HepG2 (cell line): ENCODE measurements at regions not wholly inside any gene's neighbourhood (a gene's known extent, or its start where the extent isn't known, plus 50 kb on each side); places are given as distances from the start of the nearest gene placed in this dataset.

ENCODE experiments used
- ATAC-seq: fragments of 200-7000 bp; cut with Tn5 transposase; 3 replicates; pipeline ENCODE4 v1.9.1; 2020; ENCODE audit warnings: mild to moderate bottlenecking, moderate library complexity
- BruUV-seq: library from RNA; stranded (reverse); fragments of 400-500 nt; replicated peaks from 2 replicates; lab custom pipeline; 2021; lab: Mats Ljungman, UMichigan
- CTCF ChIA-PET: fragments of 300-600 bp; formaldehyde crosslinking; extraction: SDS; loops from one replicate; lab custom pipeline; 2021; ENCODE audit warnings: low total read pairs, inconsistent platforms, low intra/inter-chr PET ratio; lab: Yijun Ruan, JAX
- POLR2A ChIA-PET: fragments of 350-600 bp; sonication (Branson Sonifier 250); formaldehyde crosslinking; loops from one replicate; lab custom pipeline; 2020; ENCODE audit warnings: antibody characterized with exemption, inconsistent platforms; lab: Yijun Ruan, JAX
- DNase-seq: peaks from one replicate; pipeline ENCODE4 v3.0.0-alpha.2; 2015; ENCODE audit warnings: low spot score
- FAIRE-seq: peaks from 3 replicates; lab custom pipeline; 2011; peaks lifted over from hg19 to GRCh38; lab: Jason Lieb, UNC
- H2AFZ ChIP-seq: one replicate; pipeline ENCODE4 v1.6.1; 2011; ENCODE audit warnings: low read length, inconsistent platforms
- H3K27ac ChIP-seq: fragments of 300-600 bp; 3 replicates; pipeline ENCODE4 v1.8.0; 2011; ENCODE audit warnings: mixed run types, mild to moderate bottlenecking, mixed read lengths, low read length, inconsistent platforms; ENCODE audit not compliant: insufficient read depth; ENCODE audit errors: extremely low read length
- H3K27me3 ChIP-seq, 2 experiments: fragments of 200-600 bp in 1 of 2; 2 replicates in 1 of 2; 3 replicates in 1 of 2; pipeline versions ENCODE4 v1.6.0 to v1.8.0; 2011; ENCODE audit warnings: low read length in 2 of 2, mild to moderate bottlenecking in 2 of 2, moderate library complexity in 2 of 2, inconsistent platforms in 1 of 2; ENCODE audit not compliant: insufficient read depth in 2 of 2, control insufficient read depth in 1 of 2
- H3K36me3 ChIP-seq, 2 experiments: fragments of 200-600 bp in 1 of 2; replicated peaks in 1 of 2; 2 replicates in 1 of 2; 3 replicates in 1 of 2; pipeline versions ENCODE4 v1.5.1 to v1.8.0; 2011; ENCODE audit warnings: low read length in 2 of 2, inconsistent platforms in 1 of 2; ENCODE audit not compliant: insufficient read depth in 2 of 2, control insufficient read depth in 1 of 2
- H3K4me1 ChIP-seq: 2 replicates; pipeline ENCODE4 v1.5.1; 2012; ENCODE audit warnings: low read length, inconsistent platforms; ENCODE audit not compliant: insufficient read depth
- H3K4me2 ChIP-seq: 2 replicates; pipeline ENCODE4 v1.6.0; 2011; ENCODE audit warnings: low read depth, low read length, inconsistent platforms
- H3K4me3 ChIP-seq, 3 experiments: fragments of 200-600 bp in 1 of 3; sonication (generic), shearing (Covaris generic) in 1 of 3; replicated peaks in 1 of 3; 2 replicates each; pipeline ENCODE4 v1.5.1; 2011 to 2016; ENCODE audit warnings: low read length in 3 of 3, inconsistent platforms in 2 of 3, low read depth in 2 of 3, mild to moderate bottlenecking in 2 of 3, control low read depth in 1 of 3, mixed read lengths in 1 of 3; ENCODE audit not compliant: insufficient read depth in 1 of 3
- H3K79me2 ChIP-seq: one replicate; pipeline ENCODE4 v1.6.1; 2011; ENCODE audit warnings: low read length, inconsistent platforms; ENCODE audit not compliant: insufficient read depth
- H3K9ac ChIP-seq: 2 replicates; pipeline ENCODE4 v1.6.0; 2011; ENCODE audit warnings: mild to moderate bottlenecking, low read depth, low read length, inconsistent platforms; ENCODE audit not compliant: insufficient read depth
- H3K9me3 ChIP-seq: 2 replicates; pipeline ENCODE4 v1.5.1; 2012; ENCODE audit warnings: mild to moderate bottlenecking, low read length
- H4K20me1 ChIP-seq: 2 replicates; pipeline ENCODE4 v1.6.0; 2011; ENCODE audit warnings: inconsistent platforms, mild to moderate bottlenecking, low read length, moderate library complexity; ENCODE audit not compliant: insufficient read depth
- ETV5 ChIP-seq: IDR thresholded peaks from 2 replicates; pipeline ENCODE4 v1.6.1; 2018; ENCODE audit warnings: missing biosample characterization, missing genetic modification reagents, inconsistent platforms, borderline replicate concordance
- FOXK1 ChIP-seq: sonication (generic); formaldehyde crosslinking; IDR thresholded peaks from 2 replicates; pipeline ENCODE4 v1.4.0; 2020; ENCODE audit warnings: low read depth, missing genetic modification reagents, borderline replicate concordance
- GATA4 ChIP-seq: sonication (generic); IDR thresholded peaks from 2 replicates; pipeline ENCODE4 v1.6.1; 2016; ENCODE audit warnings: antibody characterized with exemption, low read depth, borderline replicate concordance
- HNRNPL ChIP-seq: fragments of 200-400 bp; formaldehyde crosslinking; IDR thresholded peaks from 2 replicates; pipeline ENCODE4 v1.6.1; 2017; ENCODE audit warnings: mild to moderate bottlenecking, low read depth, low read length
- MBNL3 ChIP-seq: fragments of 250-450 bp; sonication (Bioruptor Pico); conservative IDR thresholded peaks from 2 replicates; pipeline ENCODE4 v1.8.0; 2022; ENCODE audit warnings: mild to moderate bottlenecking, inconsistent platforms
- MEIS1 ChIP-seq: sonication (generic); formaldehyde crosslinking; IDR thresholded peaks from 2 replicates; pipeline ENCODE4 v1.9.0; 2021; ENCODE audit warnings: mild to moderate bottlenecking, missing genetic modification reagents, moderate library complexity, borderline replicate concordance
- PBX2 ChIP-seq: IDR thresholded peaks from 2 replicates; pipeline ENCODE4 v1.6.1; 2016; ENCODE audit warnings: control low read depth
- PRDM15 ChIP-seq: sonication (generic); formaldehyde crosslinking; IDR thresholded peaks from 2 replicates; pipeline ENCODE4 v1.4.0; 2020; ENCODE audit warnings: missing genetic modification reagents
- RAD21 ChIP-seq: fragments of 450-650 bp; formaldehyde crosslinking; IDR thresholded peaks from 2 replicates; pipeline ENCODE4 v1.5.0; 2020; ENCODE audit warnings: mild to moderate bottlenecking
- TBX2 ChIP-seq: sonication (generic); formaldehyde crosslinking; IDR thresholded peaks from 2 replicates; pipeline ENCODE4 v1.5.0; 2020; ENCODE audit warnings: missing genetic modification reagents, mild to moderate bottlenecking, borderline replicate concordance
- ZNF235 ChIP-seq: sonication (generic); formaldehyde crosslinking; IDR thresholded peaks from 2 replicates; pipeline ENCODE4 v1.8.1; 2023; ENCODE audit warnings: mild to moderate bottlenecking, missing genetic modification reagents, borderline replicate concordance
- ZNF672 ChIP-seq: sonication (generic); formaldehyde crosslinking; IDR thresholded peaks from 2 replicates; pipeline ENCODE4 v1.8.1; 2022; ENCODE audit warnings: missing genetic modification reagents
- ZNF768 ChIP-seq: sonication (generic); formaldehyde crosslinking; IDR thresholded peaks from 2 replicates; pipeline ENCODE4 v1.4.0; 2020; ENCODE audit warnings: missing genetic modification reagents
- WGBS: methylation state at CpG from one replicate; pipeline ENCODE4 v1.1.6; 2017; ENCODE audit warnings: low lambda C conversion rate; 5-methylcytosine and 5-hydroxymethylcytosine counted together
- in situ Hi-C: cut with HindIII; loops from 2 replicates; pipeline ENCODE4 v1.10.0; 2017; ENCODE audit warnings: low pct_unique_long_range_greater_than_20kb; ENCODE audit not compliant: extremely low pct_ligation_motif_present
- intact Hi-C: fragments of 100-400 bp; cut with micrococcal nuclease; formaldehyde crosslinking; loops from one replicate; pipeline ENCODE4 v1.10.0; 2022; ENCODE audit not compliant: unreplicated experiment

- Histone ChIP-seq H2AFZ (no peak overlapping the region), H3K9ac (no peak overlapping the region), H3K27me3 (peaks cover 18 to 75% of the 10 kb centered on the region in 2 experiments; a peak in 4 of 5 replicates), H3K79me2 (no peaks in the 10 kb centered on the region), H3K4me3 (no peak overlapping the region), H3K9me3 (no peaks in the 10 kb centered on the region), H3K4me1 (no peaks in the 10 kb centered on the region), H3K4me2 (no peak overlapping the region), H3K27ac (no peak overlapping the region), H3K36me3 (no peaks in the 10 kb centered on the region), H4K20me1 (no peaks in the 10 kb centered on the region)
- TF ChIP-seq MEIS1 (CRISPR knock-in tag) (no peak), ZNF768 (CRISPR knock-in tag) (peak; percentile 97), FOXK1 (CRISPR knock-in tag) (no peak), GATA4 (no peak), MBNL3 (CRISPR knock-in tag) (no peak)
- in situ Hi-C loops (no loop called here), intact Hi-C loops (no loop called here)
- CTCF ChIA-PET = no interaction called here
- POLR2A ChIA-PET = no interaction called here
- DNase-seq (no peak), ATAC-seq (no peak), FAIRE-seq (no peak)
- BruUV-seq = no TSS peak
- WGBS = 0% methylated on average over 1 of the region's 14 CpGs
Measured at GRCh38 chr1:2920421-2921015, 100.7 kb upstream of the ACTRT2 start.

GRCh38 chr1:2921970-2922686 is 99.1 kb upstream of the ACTRT2 start:
- H3K9me3 ChIP-seq = no peaks in the 10 kb centered on the region
- ChIA-PET CTCF (no interaction called here), POLR2A (no interaction called here)
- no peak for FAIRE-seq
- no peaks in the 10 kb centered on the region for H3K4me1 ChIP-seq
- in situ Hi-C loops (no loop called here), intact Hi-C loops (no loop called here)
- BruUV-seq = no TSS peak
- no peak for DNase-seq
- no peak overlapping the region for H3K27ac ChIP-seq
- ATAC-seq = peak; percentile 82
- no peak overlapping the region for H2AFZ ChIP-seq
- WGBS = 44% methylated on average over 12 of the region's 27 CpGs
- no peak overlapping the region for H3K4me2 ChIP-seq
- no peak overlapping the region for H3K9ac ChIP-seq
- H3K27me3 ChIP-seq = peaks cover 20 to 80% of the 10 kb centered on the region in 2 experiments; a peak in 4 of 5 replicates
- H4K20me1 ChIP-seq = no peaks in the 10 kb centered on the region
- no peak overlapping the region for H3K4me3 ChIP-seq
- no peaks in the 10 kb centered on the region for H3K79me2 ChIP-seq
- H3K36me3 ChIP-seq = no peaks in the 10 kb centered on the region
- TF ChIP-seq HNRNPL = peak; percentile 67; the same call in 1 of the 2 replicates
- no peak for TF ChIP-seq PBX2 (CRISPR knock-in tag)
- TF ChIP-seq ZNF672 = no peak
- TF ChIP-seq RAD21 (CRISPR knock-in tag) = peak; percentile 41
- no peak for TF ChIP-seq ZNF235 (CRISPR knock-in tag)
- no peak for TF ChIP-seq PRDM15
- no peak for TF ChIP-seq ETV5 (CRISPR knock-in tag)
- no peak for TF ChIP-seq TBX2 (CRISPR knock-in tag)
- TF ChIP-seq ZNF768 (CRISPR knock-in tag) = peak; percentile 21; the same call in 1 of the 2 replicates
